ENCODE measurements at regions not wholly inside any gene's neighbourhood (a gene's known extent, or its start where the extent isn't known, plus 50 kb on each side); places are given as distances from the start of the nearest gene placed in this dataset.

GRCh38 chr16:82257990-82258389 lies 88.0 kb upstream of the MPHOSPH6 start (continued):
- no peak for TF ChIP-seq ATF4 (CRISPR knock-in tag; IDR thresholded peaks at IDR 0.05)
- TF ChIP-seq E2F3 (CRISPR knock-in tag; IDR thresholded peaks at IDR 0.05): no peak
- TF ChIP-seq ZSCAN32 (CRISPR knock-in tag; IDR thresholded peaks at IDR 0.05): no peak
- TF ChIP-seq, protein P1, sequence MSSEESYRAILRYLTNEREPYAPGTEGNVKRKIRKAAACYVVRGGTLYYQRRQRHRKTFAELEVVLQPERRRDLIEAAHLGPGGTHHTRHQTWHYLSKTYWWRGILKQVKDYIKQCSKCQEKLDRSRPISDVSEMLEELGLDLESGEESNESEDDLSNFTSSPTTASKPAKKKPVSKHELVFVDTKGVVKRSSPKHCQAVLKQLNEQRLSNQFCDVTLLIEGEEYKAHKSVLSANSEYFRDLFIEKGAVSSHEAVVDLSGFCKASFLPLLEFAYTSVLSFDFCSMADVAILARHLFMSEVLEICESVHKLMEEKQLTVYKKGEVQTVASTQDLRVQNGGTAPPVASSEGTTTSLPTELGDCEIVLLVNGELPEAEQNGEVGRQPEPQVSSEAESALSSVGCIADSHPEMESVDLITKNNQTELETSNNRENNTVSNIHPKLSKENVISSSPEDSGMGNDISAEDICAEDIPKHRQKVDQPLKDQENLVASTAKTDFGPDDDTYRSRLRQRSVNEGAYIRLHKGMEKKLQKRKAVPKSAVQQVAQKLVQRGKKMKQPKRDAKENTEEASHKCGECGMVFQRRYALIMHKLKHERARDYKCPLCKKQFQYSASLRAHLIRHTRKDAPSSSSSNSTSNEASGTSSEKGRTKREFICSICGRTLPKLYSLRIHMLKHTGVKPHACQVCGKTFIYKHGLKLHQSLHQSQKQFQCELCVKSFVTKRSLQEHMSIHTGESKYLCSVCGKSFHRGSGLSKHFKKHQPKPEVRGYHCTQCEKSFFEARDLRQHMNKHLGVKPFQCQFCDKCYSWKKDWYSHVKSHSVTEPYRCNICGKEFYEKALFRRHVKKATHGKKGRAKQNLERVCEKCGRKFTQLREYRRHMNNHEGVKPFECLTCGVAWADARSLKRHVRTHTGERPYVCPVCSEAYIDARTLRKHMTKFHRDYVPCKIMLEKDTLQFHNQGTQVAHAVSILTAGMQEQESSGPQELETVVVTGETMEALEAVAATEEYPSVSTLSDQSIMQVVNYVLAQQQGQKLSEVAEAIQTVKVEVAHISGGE (CRISPR knock-in tag; IDR thresholded peaks at IDR 0.05): no peak
- TF ChIP-seq RHOXF2B (CRISPR knock-in tag; conservative IDR thresholded peaks at IDR 0.05): no peak
- no peak for TF ChIP-seq ZNF354B (CRISPR knock-in tag; IDR thresholded peaks at IDR 0.05)
- TF ChIP-seq MIER1 (IDR thresholded peaks at IDR 0.05; ENCODE audit: low read depth): no peak
- TF ChIP-seq ETS2 (tag; IDR thresholded peaks at IDR 0.05; ENCODE audit: borderline replicate concordance, poor library complexity, severe bottlenecking): no peak
- TF ChIP-seq LEF1 (IDR thresholded peaks at IDR 0.05): no peak
- no peak for TF ChIP-seq ZNF518B (CRISPR knock-in tag; IDR thresholded peaks at IDR 0.05)

Data from K562 (cell line).